AG10803 (cell line): ENCODE measurements at regions not wholly inside any gene's neighbourhood (a gene's known extent, or its start where the extent isn't known, plus 50 kb on each side); places are given as distances from the start of the nearest gene placed in this dataset.

Experiments used
- DNase-seq: peaks from one replicate; pipeline ENCODE4 v3.0.0; 2010; ENCODE audit warnings: low read depth
- H3K4me3 ChIP-seq: 2 replicates; pipeline ENCODE4 v1.5.1; 2011; ENCODE audit warnings: mild to moderate bottlenecking, low read length, control low read depth
- CTCF ChIP-seq: conservative IDR thresholded peaks from 2 replicates; pipeline ENCODE4 v1.5.1; 2011; ENCODE audit warnings: mild to moderate bottlenecking, low read length, control low read depth, inconsistent platforms

GRCh38 chr2:8480915-8481314 is 200.9 kb upstream of the ID2 start:
- no peak overlapping the region for H3K4me3 ChIP-seq
- TF ChIP-seq CTCF = no peak
- no peak for DNase-seq

GRCh38 chr2:8481463-8482009 is 200.3 kb upstream of the ID2 start:
- DNase-seq = no peak
- no peak for TF ChIP-seq CTCF
- no peak overlapping the region for H3K4me3 ChIP-seq

GRCh38 chr2:8482432-8482831 is 199.4 kb upstream of the ID2 start:
- H3K4me3 ChIP-seq = no peak overlapping the region
- no peak for TF ChIP-seq CTCF
- no peak for DNase-seq

- no peak for TF ChIP-seq CTCF
Observed at GRCh38 chr2:8484502-8485283, 197.2 kb upstream of the ID2 start.

GRCh38 chr2:8485736-8486135 is 196.1 kb upstream of the ID2 start:
- no peak for DNase-seq
- H3K4me3 ChIP-seq = no peak overlapping the region
- TF ChIP-seq CTCF = no peak

More at GRCh38 chr2:8484502-8485283, 197.2 kb upstream of the ID2 start:
- no peak for DNase-seq
- H3K4me3 ChIP-seq = no peak overlapping the region

GRCh38 chr2:8486141-8486540 is 195.7 kb upstream of the ID2 start:
- TF ChIP-seq CTCF = no peak
- H3K4me3 ChIP-seq = no peak overlapping the region
- DNase-seq = no peak

GRCh38 chr2:8487461-8487932 is 194.4 kb upstream of the ID2 start:
- no peak overlapping the region for H3K4me3 ChIP-seq
- no peak for DNase-seq
- no peak for TF ChIP-seq CTCF
